ACHN (cell line): ENCODE measurements at regions not wholly inside any gene's neighbourhood (a gene's known extent, or its start where the extent isn't known, plus 50 kb on each side); places are given as distances from the start of the nearest gene placed in this dataset.

Source experiments
- DNase-seq: peaks from one replicate; pipeline ENCODE4 v3.0.0-alpha.2; 2015
- in situ Hi-C: cut with HindIII; loops from 2 replicates; pipeline ENCODE4 v1.10.0; 2017; ENCODE audit warnings: low sequenced_read_pairs, low pct_ligation_motif_present, low pct_unique_long_range_greater_than_20kb

GRCh38 chr16:6910301-6910700 lies 422.3 kb upstream of the RBFOX1 start:
- in situ Hi-C loops: no loop called here
- DNase-seq: no peak

GRCh38 chr16:6905601-6906000 lies 427.0 kb upstream of the RBFOX1 start:
- in situ Hi-C loops: no loop called here
- no peak for DNase-seq

GRCh38 chr16:6903671-6904070 lies 429.0 kb upstream of the RBFOX1 start:
- no peak for DNase-seq
- in situ Hi-C loops: no loop called here

DNA sequence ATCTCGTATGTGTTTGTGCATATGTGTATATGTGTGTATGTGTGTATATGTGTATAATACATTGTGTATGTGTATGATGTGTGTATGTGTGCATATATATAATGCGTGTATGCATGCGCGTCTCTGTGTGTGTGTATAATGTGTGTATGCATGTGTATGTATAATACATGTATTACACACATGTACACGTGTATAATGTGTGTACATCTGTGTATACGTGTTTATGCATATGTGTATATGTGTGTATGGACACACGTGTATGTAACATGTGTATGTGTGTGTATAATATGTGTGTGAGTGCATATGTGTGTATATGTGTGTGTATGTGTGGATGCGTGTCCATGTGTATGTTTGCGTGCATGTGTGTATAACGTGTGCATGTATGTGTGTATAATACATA lies 433.7 kb upstream of the RBFOX1 start:
- no peak for DNase-seq
- in situ Hi-C loops: no loop called here

DNA sequence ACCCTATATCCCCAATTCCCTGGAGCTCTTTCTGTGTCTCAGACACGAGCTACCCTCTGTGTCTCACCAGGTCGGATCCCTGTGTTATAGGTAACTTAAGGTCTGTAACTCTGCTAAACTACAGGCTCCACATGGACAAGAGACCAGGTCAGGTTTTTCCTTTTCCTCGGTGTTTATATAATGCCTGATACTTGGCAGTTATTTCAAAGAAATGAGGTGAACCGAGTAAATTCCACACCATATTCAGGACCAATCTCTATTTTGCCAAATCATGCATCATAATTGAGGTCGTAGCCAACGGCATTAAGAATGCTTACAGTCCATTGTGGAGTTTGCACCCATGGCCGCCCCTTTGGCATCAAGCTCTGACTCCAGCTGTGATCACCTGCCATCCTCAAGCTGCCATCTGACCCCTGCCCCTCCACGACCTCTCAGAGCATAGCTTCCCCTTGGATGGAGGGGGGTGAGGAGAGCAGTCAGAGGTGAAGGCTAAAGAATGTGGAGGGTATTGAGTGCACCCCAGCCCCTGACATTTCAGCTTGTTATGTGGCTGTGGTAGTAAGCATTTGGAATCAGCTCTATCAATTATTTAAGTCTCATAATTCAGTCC lies 434.7 kb upstream of the RBFOX1 start:
- DNase-seq: no peak
- in situ Hi-C loops: no loop called here

- in situ Hi-C loops: no loop called here
- peak; percentile 18 for DNase-seq
Observed at GRCh38 chr16:6892966-6893365, 439.7 kb upstream of the RBFOX1 start.

DNA sequence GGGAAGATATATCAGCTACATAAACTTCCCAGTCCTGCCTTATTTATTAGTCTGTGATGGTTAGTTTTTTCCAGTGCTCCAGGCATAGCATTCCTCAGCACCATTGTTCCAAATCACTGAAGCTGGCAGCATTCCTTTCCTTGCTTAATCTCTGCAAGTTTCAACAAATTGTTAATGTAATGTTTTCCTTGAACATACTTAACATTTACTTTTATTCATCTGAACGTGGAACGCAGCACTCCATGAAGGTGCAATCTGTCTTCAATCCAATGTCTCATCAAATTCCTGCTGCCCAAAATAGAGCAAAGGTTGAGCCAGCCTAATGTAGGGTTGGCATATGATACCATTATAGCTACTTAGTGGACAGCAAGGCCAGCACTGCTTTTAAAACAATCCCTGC lies 441.1 kb upstream of the RBFOX1 start:
- DNase-seq: peak; percentile 97
- in situ Hi-C loops: no loop called here

DNA sequence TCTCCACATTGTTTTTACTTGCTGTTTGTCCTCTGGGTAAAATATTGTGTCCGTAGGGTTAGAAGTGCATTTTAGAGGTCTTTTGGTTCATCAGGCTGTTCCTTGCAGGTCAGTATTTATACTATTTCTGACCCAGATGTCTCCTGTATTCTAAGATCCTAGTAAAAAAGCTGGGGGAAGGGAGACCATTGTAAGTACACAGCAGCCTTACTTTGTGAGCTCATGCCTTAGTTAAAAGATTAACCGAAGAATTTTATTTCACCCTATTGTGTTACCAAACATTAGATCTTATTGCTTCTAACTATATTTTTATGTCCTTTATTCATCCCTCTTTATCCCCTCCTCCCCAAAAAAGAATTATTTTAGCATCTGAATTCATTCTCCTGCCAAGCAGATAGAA lies 444.1 kb upstream of the RBFOX1 start:
- peak; percentile 35 for DNase-seq
- in situ Hi-C loops: no loop called here

- in situ Hi-C loops: no loop called here
- DNase-seq: peak; percentile 82
Observed at GRCh38 chr16:6884002-6884401, 448.6 kb upstream of the RBFOX1 start.

DNA sequence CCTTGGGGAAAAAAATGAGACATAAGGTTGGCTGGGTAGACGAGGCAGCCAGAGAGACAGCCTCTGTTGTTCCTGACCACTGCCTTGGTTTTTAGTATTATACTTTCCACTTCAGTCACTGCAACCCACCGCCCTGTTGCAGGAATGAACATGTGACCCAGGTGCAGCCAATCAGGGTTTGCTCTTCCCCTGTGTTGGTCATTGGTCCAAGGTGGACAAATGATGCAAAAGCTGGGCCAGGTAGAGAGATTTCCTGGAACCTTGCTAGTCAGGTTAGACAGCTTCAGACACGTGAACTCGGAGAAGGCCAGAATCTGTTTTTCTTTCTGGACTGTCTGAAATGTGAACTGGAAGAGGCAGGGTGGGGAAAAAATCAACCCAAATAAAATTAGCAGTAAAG lies 452.4 kb upstream of the RBFOX1 start:
- in situ Hi-C loops: no loop called here
- no peak for DNase-seq

DNA sequence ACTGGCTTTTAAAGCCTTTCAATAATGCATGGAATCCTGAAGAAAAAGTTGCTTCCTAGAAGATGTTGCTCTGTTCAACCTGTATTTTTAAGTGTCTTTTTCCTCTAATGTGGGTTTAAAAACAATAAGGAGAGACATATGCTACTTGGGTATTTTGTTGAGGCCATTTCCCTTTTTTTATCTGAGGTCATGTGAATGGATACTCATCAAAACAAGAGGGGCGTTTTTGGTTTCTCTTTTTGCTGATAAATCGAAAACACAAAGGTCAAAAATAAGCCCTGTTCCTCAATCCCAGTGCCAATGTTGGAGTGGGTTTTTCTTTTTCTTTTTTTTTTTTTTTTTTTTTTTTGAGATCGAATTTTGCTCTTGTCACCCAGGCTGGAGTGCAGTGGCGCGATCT lies 468.0 kb upstream of the RBFOX1 start:
- DNase-seq: no peak
- in situ Hi-C loops: no loop called here

- no peak for DNase-seq
- in situ Hi-C loops: no loop called here
Observed at GRCh38 chr16:6864244-6864643, 468.4 kb upstream of the RBFOX1 start.

GRCh38 chr16:6863135-6863534 lies 469.5 kb upstream of the RBFOX1 start:
- no peak for DNase-seq
- in situ Hi-C loops: no loop called here

- DNase-seq: no peak
- in situ Hi-C loops: no loop called here
Observed at GRCh38 chr16:6861815-6862477, 470.7 kb upstream of the RBFOX1 start.

DNA sequence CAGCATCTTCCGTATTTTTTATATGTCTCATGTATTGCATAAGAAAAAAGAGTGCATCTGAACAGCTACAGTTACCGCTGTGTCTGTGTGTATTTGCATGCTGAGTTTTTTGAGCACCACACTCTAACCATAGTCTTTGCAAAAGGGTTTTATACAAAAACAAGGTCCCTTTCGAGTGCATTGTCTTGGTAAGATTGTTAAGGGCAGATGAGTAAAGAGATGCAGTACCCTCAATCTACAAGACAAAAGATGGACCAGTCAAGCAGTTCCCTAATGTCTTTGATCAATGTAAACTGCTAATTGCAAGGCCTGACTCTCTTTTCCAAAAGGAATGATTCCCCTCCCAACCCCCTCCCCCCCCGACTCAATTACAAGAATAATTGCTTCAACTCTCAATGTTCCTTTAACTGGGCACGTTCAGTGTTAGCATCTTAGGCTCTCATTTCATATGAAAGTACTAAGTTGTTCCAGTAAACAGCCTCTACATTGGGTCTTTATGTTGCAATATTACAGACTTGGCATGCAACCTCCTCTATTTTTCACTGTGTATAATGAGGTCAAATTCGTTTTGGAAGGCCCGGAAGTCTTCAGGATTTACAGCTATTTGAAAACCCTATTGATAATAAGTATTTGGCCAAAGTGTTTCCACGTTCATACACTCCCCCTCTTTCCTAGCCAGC lies 471.4 kb upstream of the RBFOX1 start:
- in situ Hi-C loops: no loop called here
- no peak for DNase-seq

DNA sequence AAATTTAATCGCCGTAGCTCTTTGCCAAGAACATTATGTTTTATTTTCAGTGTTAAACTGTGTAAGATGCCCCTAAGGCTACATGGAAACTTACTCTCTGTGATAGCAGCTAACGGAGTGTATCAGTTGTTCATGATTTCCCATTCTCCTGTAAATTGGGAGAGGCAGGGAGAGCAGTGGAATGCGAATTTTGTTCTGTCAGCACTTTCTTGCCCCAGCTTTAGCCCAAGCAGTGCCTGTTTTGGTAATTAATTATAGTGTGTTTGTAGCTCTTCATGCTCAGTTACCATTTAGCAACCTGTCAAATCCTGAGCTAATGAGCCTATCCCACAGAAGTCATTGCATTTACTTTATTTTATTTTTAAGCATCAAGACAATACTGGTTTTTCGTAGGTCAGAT lies 475.1 kb upstream of the RBFOX1 start:
- in situ Hi-C loops: no loop called here
- no peak for DNase-seq

- no peak for DNase-seq
- in situ Hi-C loops: no loop called here
Observed at GRCh38 chr16:6856578-6856977, 476.1 kb upstream of the RBFOX1 start.

DNA sequence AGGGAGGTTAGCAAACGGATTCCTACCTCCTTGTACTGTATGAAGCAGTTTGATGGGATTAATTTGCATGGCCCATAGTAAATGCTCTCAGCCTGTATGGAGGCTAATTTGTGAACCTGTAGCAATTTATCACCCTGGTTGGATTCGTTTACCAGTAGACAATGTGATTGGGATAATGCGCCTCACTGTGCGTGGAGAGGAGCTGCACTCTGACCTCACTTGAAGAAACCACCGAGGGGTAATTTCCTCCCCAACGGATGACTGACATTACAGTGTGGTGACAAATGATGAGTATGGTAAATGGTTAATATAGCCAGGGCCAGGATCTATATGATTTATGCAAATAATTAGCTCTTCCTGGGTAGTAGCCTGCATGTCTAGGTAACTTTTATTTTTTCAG lies 479.1 kb upstream of the RBFOX1 start:
- in situ Hi-C loops: no loop called here
- DNase-seq: no peak

- in situ Hi-C loops: no loop called here
- DNase-seq: no peak
Observed at GRCh38 chr16:6852643-6853225, 479.9 kb upstream of the RBFOX1 start.

DNA sequence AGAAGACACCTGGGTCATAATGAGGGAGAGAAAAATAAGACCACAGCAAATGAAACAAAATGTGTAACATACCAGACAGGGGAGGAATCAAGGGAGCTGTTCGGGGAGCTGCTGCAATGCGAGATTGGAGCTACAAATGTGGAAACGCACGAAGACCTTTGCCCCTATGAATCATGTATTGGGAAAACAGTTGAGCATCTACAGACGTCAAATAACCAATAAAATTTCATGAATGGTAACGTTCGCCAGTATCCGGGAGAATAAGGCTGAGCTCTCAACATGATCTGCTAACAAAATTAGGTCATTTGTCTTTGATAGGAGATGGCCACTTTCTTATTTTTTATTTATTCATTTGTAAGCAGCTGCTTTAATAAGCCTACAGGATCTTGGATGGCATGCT lies 486.2 kb upstream of the RBFOX1 start:
- in situ Hi-C loops: no loop called here
- DNase-seq: no peak
